Activated naive CD4-positive, alpha-beta T cell treated with anti-CD3 and anti-CD28 coated beads, Interleukin-2, amount 10 ng/mL, durations not matched to agents 7 days and 5 days (primary cell): ENCODE measurements at regions not wholly inside any gene's neighbourhood (a gene's known extent, or its start where the extent isn't known, plus 50 kb on each side); places are given as distances from the start of the nearest gene placed in this dataset.
"Not testable (repeated sequence)": the region's sequence is repeated elsewhere in the genome, so short reads cannot be mapped to it uniquely, and the experiment has no call there.

Experiments
- CTCF ChIA-PET: fragments of 350-600 bp; sonication (Branson Sonifier 250); formaldehyde crosslinking; loops from one replicate; lab custom pipeline; 2021; ENCODE audit warnings: antibody characterized with exemption; lab: Charles Lee
- DNase-seq: peaks from one replicate; pipeline ENCODE4 v3.0.0-alpha.2; 2020
- H3K27ac Mint-ChIP-seq: one replicate; pipeline ENCODE4 v1.8.0; 2021; ENCODE audit warnings: mild to moderate bottlenecking, moderate library complexity, mixed read lengths
- H3K27me3 Mint-ChIP-seq: one replicate; pipeline ENCODE4 v1.8.0; 2021; ENCODE audit warnings: mild to moderate bottlenecking, mixed read lengths
- H3K36me3 Mint-ChIP-seq: one replicate; pipeline ENCODE4 v1.8.0; 2021; ENCODE audit warnings: mixed read lengths
- H3K4me1 Mint-ChIP-seq: one replicate; pipeline ENCODE4 v1.8.0; 2021; ENCODE audit warnings: mixed read lengths
- H3K4me3 Mint-ChIP-seq: one replicate; pipeline ENCODE4 v1.8.0; 2021; ENCODE audit warnings: mild to moderate bottlenecking, moderate library complexity, mixed read lengths
- H3K9me3 Mint-ChIP-seq: one replicate; pipeline ENCODE4 v1.8.0; 2021; ENCODE audit warnings: mixed read lengths

- no peak for DNase-seq
- CTCF ChIA-PET, result interaction anchor here (1.0 to 5.2 kb wide), 6 partner anchors 323 to 567 kb away, joined by 3 to 62 read pairs (median 4); no protein-coding TSS in a partner anchor
- Mint-ChIP-seq H3K4me3 (no peak overlapping the region), H3K27me3 (peaks cover 34% of the 10 kb centered on the region), H3K36me3 (no peaks in the 10 kb centered on the region), H3K4me1 (no peaks in the 10 kb centered on the region), H3K27ac (no peak overlapping the region), H3K9me3 (no peaks in the 10 kb centered on the region)
Observed at GRCh38 chr2:133884739-133885381, 316.6 kb upstream of the NCKAP5 start.

DNA sequence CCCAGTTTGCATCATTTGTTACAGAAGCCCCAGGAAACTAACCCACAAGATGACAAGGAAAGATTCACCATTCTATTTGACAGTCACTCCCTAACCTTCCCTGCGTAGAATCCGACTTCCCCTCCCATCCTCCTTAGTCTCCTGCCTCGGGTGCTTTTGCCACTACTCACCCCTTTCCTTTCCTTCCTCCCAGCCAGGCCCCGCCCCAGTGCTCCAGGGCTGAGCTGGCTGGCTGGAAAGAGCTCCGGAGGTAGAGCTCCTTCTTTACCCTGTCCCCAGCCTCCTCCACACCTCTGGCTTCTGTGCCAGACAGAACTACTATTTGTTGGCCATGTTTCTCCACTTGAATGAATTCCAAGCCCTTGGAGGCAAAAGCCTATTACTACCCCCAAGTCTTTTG, 317.6 kb upstream of the NCKAP5 start:
- no peak for DNase-seq
- CTCF ChIA-PET, result interaction anchor here (1.2 to 5.2 kb wide), 5 partner anchors 117 to 525 kb away, joined by 3 to 62 read pairs (median 6); no protein-coding TSS in a partner anchor
- H3K27me3 Mint-ChIP-seq, result peaks cover 34% of the 10 kb centered on the region
- no peak overlapping the region for H3K27ac Mint-ChIP-seq
- no peaks in the 10 kb centered on the region for H3K36me3 Mint-ChIP-seq
- no peaks in the 10 kb centered on the region for H3K4me1 Mint-ChIP-seq
- no peaks in the 10 kb centered on the region for H3K9me3 Mint-ChIP-seq
- H3K4me3 Mint-ChIP-seq, result no peak overlapping the region

DNA sequence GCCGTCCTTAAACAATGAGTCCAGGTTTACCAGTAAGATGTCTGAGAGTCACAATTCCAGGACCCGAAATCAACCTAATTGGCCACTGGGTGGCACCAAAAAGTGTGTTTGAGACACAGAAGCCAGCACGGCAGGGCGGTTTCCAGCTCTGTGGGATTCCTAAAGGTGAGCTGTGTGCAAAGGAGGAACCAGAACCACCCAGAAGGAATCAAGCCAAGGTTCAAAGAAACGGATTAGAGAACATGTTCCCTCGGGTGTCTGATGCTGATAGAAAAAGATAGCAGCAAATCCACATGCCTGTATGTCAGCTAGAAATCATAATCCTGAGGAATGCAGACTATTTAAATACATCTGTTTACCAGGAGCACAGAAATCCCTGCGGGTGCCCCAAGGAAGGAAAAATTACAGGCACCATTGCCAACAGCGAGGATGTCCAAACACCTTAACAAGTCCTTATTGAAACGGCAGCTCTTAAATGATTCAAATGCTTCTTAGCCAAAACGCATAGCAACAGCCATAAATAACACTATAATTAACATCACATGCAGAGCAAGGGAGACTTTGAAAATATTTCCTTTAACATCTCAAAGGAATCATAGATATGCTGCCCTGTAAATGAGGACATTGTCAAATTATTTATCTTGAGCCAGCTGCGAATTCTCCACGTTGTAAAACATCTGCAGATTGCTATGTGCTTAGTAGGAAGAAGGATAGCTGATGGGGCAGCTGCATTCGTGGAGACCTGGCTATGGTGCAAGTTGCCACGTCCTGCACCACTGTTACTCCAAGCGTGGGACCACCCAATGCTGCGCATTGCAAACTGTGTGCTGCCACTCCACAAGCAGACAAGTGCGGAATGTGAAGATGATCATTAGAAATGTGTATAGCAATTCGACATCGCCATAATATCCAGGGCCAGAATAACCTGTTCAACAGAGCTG, 318.7 kb upstream of the NCKAP5 start:
- H3K36me3 Mint-ChIP-seq, result no peaks in the 10 kb centered on the region
- peaks cover 34% of the 10 kb centered on the region for H3K27me3 Mint-ChIP-seq
- no peaks in the 10 kb centered on the region for H3K9me3 Mint-ChIP-seq
- CTCF ChIA-PET, result interaction anchor here (0.7 to 5.2 kb wide), 16 partner anchors 11 to 566 kb away, joined by 3 to 62 read pairs (median 3); no protein-coding TSS in a partner anchor
- no peaks in the 10 kb centered on the region for H3K4me1 Mint-ChIP-seq
- H3K4me3 Mint-ChIP-seq, result no peak overlapping the region
- no peak overlapping the region for H3K27ac Mint-ChIP-seq
- peak; percentile 64 for DNase-seq

DNA sequence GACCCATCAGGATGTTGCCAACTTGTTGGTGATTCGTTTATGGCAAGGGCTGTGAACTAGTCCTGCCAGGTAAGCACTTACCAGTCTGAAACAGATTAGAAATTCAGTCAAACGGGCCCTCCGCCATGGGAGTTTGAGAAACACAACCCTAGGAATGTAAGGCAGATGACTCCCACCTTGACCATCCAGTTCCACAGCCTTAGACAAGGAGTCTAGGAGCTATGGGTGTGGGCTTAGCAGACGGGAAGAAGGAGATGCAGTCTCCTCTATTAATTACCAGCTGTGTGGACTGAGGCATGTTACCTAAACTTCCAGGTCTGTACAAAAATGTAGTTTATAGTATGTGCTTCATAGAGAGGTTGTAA, 319.4 kb upstream of the NCKAP5 start:
- Mint-ChIP-seq H3K36me3 (no peaks in the 10 kb centered on the region), H3K27ac (no peak overlapping the region), H3K9me3 (no peaks in the 10 kb centered on the region), H3K4me1 (no peaks in the 10 kb centered on the region), H3K4me3 (no peak overlapping the region), H3K27me3 (peaks cover 34% of the 10 kb centered on the region)
- CTCF ChIA-PET, result interaction anchor here (1.1 to 5.2 kb wide), 8 partner anchors 11 to 565 kb away, joined by 3 to 62 read pairs (median 4); no protein-coding TSS in a partner anchor
- no peak for DNase-seq

GRCh38 chr2:133888107-133888506, 319.8 kb upstream of the NCKAP5 start:
- no peaks in the 10 kb centered on the region for H3K9me3 Mint-ChIP-seq
- H3K27ac Mint-ChIP-seq, result no peak overlapping the region
- H3K4me3 Mint-ChIP-seq, result no peak overlapping the region
- CTCF ChIA-PET, result interaction anchor here (5.2 kb wide), 1 partner anchor 523 kb away, joined by 62 read pairs; no protein-coding TSS in a partner anchor
- DNase-seq, result no peak
- H3K36me3 Mint-ChIP-seq, result no peaks in the 10 kb centered on the region
- H3K4me1 Mint-ChIP-seq, result no peaks in the 10 kb centered on the region
- H3K27me3 Mint-ChIP-seq, result peaks cover 32% of the 10 kb centered on the region

DNA sequence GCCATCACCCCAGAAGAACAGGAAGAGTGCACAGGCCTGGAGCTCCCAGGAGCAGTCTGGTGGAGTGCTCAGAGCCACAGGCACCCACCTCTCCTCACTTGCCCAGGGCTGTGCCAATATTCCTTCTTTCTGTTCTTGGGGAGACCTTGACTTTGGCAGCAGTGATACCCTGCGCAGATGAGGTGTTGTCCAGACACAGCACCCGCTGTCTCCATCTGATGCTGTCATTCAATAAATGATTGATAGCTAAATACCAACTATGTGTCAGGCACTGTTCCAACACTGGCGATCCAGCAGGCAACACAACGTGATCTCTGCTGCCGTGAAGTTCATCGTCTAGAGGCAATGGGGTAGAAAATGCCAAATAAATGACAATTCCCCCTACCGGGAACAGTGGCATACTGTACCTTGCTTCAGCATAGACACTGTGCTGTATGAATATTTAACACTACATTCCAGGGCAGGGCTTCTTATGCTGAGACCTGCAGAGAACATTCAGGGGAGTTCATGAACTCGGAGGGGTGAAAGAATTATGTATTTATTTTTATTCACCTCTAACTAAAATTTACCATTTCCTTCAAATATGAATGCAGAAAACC, 320.5 kb upstream of the NCKAP5 start:
- no peaks in the 10 kb centered on the region for H3K4me1 Mint-ChIP-seq
- CTCF ChIA-PET, result interaction anchor here (0.7 to 1.6 kb wide), 2 partner anchors 327 to 523 kb away, joined by 3 to 6 read pairs; no protein-coding TSS in a partner anchor
- no peak overlapping the region for H3K27ac Mint-ChIP-seq
- no peaks in the 10 kb centered on the region for H3K9me3 Mint-ChIP-seq
- peaks cover 32% of the 10 kb centered on the region for H3K27me3 Mint-ChIP-seq
- DNase-seq, result no peak
- H3K36me3 Mint-ChIP-seq, result no peaks in the 10 kb centered on the region
- H3K4me3 Mint-ChIP-seq, result no peak overlapping the region

DNA sequence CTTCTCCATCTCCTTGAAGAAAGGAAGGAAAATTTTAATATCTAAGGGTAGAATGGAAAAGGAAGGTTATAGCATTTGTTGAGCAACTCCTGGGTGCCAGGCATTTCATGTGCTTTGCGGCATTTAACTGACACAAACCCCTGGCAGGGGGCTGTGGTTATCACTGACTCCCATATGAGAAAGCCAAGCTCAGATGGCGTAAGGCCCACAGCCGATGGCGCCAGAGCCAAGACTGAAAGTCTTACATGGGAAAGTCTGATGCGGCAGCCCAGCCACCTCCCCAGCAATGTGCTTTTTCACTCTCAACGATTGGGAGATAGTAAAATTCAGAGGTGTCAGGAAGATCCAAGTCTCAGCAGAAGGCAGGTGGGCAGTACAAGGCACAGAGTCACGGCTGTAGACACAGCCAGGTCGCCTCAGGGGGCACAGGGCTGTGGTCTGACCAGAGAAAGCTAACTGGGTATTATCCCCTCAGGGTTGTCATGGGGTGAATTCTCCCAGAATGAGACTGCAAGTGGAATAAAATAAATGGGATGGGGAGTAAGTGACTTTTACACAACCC, 324.2 kb upstream of the NCKAP5 start:
- H3K9me3 Mint-ChIP-seq, result peaks cover 2% of the 10 kb centered on the region
- H3K27me3 Mint-ChIP-seq, result peaks cover 20% of the 10 kb centered on the region
- H3K4me3 Mint-ChIP-seq, result no peak overlapping the region
- CTCF ChIA-PET, result no interaction called here
- H3K36me3 Mint-ChIP-seq, result no peaks in the 10 kb centered on the region
- no peak for DNase-seq
- H3K27ac Mint-ChIP-seq, result no peak overlapping the region
- H3K4me1 Mint-ChIP-seq, result no peaks in the 10 kb centered on the region

DNA sequence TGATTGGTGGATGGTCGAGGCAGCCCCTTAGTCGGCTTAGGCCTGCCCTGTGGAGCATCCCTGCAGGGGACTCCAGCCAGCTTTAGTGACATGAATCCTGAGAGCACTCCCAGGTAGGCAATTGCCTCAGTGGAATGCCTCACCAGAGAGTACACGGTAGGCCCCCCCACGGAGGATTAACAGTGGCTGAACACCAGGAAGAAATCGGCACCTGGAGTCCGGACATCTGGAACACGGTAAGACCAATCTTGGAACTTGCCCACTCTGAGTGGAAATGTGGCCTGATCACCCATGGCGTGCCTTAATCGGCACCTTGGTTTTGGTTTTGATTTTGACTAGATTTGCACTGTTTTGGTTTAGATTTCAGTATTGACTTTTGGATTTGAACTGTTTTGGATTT, 326.2 kb upstream of the NCKAP5 start:
- H3K4me3 Mint-ChIP-seq, result no peak overlapping the region
- no peak overlapping the region for H3K27ac Mint-ChIP-seq
- CTCF ChIA-PET, result no interaction called here

DNA sequence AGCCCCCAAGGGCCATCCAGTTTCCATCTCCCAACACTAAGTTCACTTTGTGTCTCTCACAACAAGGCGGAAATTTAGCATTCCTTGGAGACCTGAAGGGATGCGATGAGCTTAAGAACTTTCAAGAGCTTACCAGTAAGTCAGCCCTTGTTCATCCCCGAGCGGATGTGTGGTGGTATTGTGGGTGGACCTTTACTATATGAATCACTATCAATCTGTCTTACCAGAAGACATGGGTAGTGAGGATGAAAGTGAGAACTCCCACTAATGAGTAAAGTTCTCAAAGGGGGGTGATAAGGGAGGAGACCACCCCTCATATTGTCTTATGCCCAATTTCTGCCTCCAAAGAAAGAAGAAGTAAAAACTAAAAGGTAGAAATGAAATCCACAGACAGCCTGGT, 329.6 kb upstream of the NCKAP5 start:
- not testable (repeated sequence) for H3K36me3 Mint-ChIP-seq, DNase-seq, H3K27ac Mint-ChIP-seq, H3K4me1 Mint-ChIP-seq, H3K4me3 Mint-ChIP-seq, H3K9me3 Mint-ChIP-seq
- H3K27me3 Mint-ChIP-seq, result peaks cover 14% of the 10 kb centered on the region
- CTCF ChIA-PET, result interaction anchor here (1.0 kb wide), 1 partner anchor 11 kb away, joined by 5 read pairs; no protein-coding TSS in a partner anchor

More for the DNA sequence above, 326.2 kb upstream of the NCKAP5 start:
- no peaks in the 10 kb centered on the region for H3K36me3 Mint-ChIP-seq
- H3K27me3 Mint-ChIP-seq, result peaks cover 12% of the 10 kb centered on the region
- peaks cover 2% of the 10 kb centered on the region for H3K9me3 Mint-ChIP-seq
- no peaks in the 10 kb centered on the region for H3K4me1 Mint-ChIP-seq
- no peak for DNase-seq

DNA sequence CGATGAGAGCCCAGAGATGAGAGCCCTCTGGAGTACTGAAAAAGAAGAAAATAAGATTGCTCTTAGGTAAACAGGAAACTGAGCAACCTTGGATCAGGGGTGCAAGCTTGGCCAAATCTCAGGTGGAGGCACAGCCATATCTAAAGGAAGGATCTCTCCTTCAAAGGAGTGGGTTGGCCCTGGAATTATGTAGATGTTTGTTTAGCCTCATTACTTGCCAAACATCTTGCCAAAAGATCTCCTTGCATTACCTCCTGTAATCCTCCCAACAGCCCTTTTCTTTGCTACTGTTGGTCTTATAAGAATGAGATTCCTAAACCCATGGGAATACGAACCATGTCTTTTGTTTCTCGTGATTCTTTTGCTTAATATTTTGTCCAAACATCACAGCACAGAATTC, 332.6 kb upstream of the NCKAP5 start:
- CTCF ChIA-PET, result no interaction called here
- H3K27me3 Mint-ChIP-seq, result peaks cover 9% of the 10 kb centered on the region
- no peak for DNase-seq

GRCh38 chr2:133906396-133906795, 338.1 kb upstream of the NCKAP5 start:
- H3K4me3 Mint-ChIP-seq, result no peak overlapping the region
- H3K36me3 Mint-ChIP-seq, result no peaks in the 10 kb centered on the region
- no peak overlapping the region for H3K27ac Mint-ChIP-seq
- no peaks in the 10 kb centered on the region for H3K9me3 Mint-ChIP-seq
- CTCF ChIA-PET, result no interaction called here
- no peaks in the 10 kb centered on the region for H3K4me1 Mint-ChIP-seq
- H3K27me3 Mint-ChIP-seq, result no peaks in the 10 kb centered on the region
- DNase-seq, result no peak

More for the DNA sequence above, 332.6 kb upstream of the NCKAP5 start:
- Mint-ChIP-seq H3K9me3 (no peaks in the 10 kb centered on the region), H3K4me1 (no peaks in the 10 kb centered on the region), H3K27ac (no peak overlapping the region), H3K4me3 (no peak overlapping the region), H3K36me3 (no peaks in the 10 kb centered on the region)

- no peaks in the 10 kb centered on the region for H3K36me3 Mint-ChIP-seq
- no peak overlapping the region for H3K4me3 Mint-ChIP-seq
- no peak for DNase-seq
- H3K27me3 Mint-ChIP-seq, result no peaks in the 10 kb centered on the region
- CTCF ChIA-PET, result interaction anchor here (0.5 kb wide), 1 partner anchor 734 kb away, joined by 4 read pairs; no protein-coding TSS in a partner anchor
- H3K4me1 Mint-ChIP-seq, result no peaks in the 10 kb centered on the region
- H3K27ac Mint-ChIP-seq, result no peak overlapping the region
- H3K9me3 Mint-ChIP-seq, result no peaks in the 10 kb centered on the region
Observed at GRCh38 chr2:133906926-133907325, 338.7 kb upstream of the NCKAP5 start.

DNA sequence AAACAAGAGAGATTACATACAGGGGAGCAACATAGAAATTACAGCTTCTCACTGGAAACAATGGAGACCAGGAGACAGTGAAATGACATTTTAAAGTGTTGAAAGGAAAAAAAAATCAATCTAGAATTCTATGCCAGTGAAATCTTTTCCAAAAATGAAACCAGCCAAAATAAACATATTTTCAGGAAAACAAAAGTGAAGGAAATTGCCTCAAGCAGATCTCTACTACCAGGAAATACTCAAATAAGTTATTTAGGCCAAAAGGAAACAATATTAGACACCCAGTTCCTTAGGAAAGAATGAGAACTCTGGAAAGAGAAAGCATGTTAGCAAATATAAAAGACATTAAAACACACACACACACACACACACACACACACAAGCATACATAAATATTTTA, 339.9 kb upstream of the NCKAP5 start:
- Mint-ChIP-seq H3K36me3 (no peaks in the 10 kb centered on the region), H3K4me1 (no peaks in the 10 kb centered on the region), H3K9me3 (no peaks in the 10 kb centered on the region), H3K4me3 (no peak overlapping the region), H3K27me3 (no peaks in the 10 kb centered on the region), H3K27ac (no peak overlapping the region)
- no peak for DNase-seq
- CTCF ChIA-PET, result no interaction called here

DNA sequence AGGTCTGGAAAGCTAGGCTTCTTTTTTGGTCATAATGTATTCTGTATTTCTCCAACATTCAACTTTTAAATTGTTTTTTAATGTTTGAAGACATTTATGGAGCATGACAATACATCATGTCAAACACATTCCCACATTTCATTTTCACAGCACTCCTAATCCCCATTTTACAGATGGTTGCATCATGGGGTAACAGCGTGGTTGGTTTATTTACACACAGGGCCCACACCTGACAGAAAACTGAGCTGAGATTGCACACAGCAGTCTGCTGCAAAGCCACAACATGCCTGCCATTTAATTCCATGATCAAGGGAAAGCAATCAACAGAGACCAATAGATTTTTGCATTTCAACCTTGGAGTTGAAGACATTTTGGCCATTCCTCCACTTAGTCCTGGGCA, 335.7 kb upstream of the MGAT5 start:
- no peak overlapping the region for H3K4me3 Mint-ChIP-seq
- H3K36me3 Mint-ChIP-seq, result no peaks in the 10 kb centered on the region
- CTCF ChIA-PET, result no interaction called here

More for the DNA sequence above, 335.7 kb upstream of the MGAT5 start:
- Mint-ChIP-seq H3K4me1 (no peaks in the 10 kb centered on the region), H3K27ac (no peak overlapping the region), H3K27me3 (no peaks in the 10 kb centered on the region), H3K9me3 (no peaks in the 10 kb centered on the region)
- DNase-seq, result no peak
